Loucy (cell line): ENCODE measurements at regions not wholly inside any gene's neighbourhood (a gene's known extent, or its start where the extent isn't known, plus 50 kb on each side); places are given as distances from the start of the nearest gene placed in this dataset.

Source experiments
- CTCF ChIP-seq: fragments of 200-600 bp; sonication (generic); conservative IDR thresholded peaks from 2 replicates; pipeline ENCODE4 v1.5.1; 2014; ENCODE audit warnings: mild to moderate bottlenecking, antibody characterized with exemption, low read length
- EZH2phosphoT487 ChIP-seq: fragments of 200-600 bp; IDR thresholded peaks from 2 replicates; pipeline ENCODE4 v1.6.1; 2018; ENCODE audit warnings: antibody characterized with exemption, mild to moderate bottlenecking, moderate library complexity, borderline replicate concordance

GRCh38 chr2:145687442-145688134, 1167.7 kb upstream of the ZEB2 start:
- no peak for TF ChIP-seq CTCF
- no peak for TF ChIP-seq EZH2phosphoT487
